ENCODE measurements at regions not wholly inside any gene's neighbourhood (a gene's known extent, or its start where the extent isn't known, plus 50 kb on each side); places are given as distances from the start of the nearest gene placed in this dataset.

DNA sequence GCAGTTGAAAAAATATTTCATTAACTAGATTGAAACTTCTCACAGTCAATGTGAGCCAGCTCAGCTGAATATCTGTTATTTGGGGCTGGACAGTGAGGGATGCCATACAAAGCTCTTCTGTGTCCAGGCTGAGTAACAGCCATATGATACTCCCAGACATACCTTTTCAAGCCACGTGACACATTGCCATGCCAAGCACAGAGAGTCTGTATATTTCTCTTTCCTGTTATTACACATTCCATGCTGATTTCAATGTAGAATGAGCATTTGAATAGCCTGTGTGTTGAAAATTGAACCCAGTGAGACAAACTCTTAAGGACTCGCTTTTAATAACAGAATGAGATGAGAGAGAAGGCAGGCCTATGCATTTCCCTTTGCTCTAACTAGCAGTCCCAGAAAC lies 334.7 kb upstream of the RASGRP1 start:
- peak; percentile 62 for DNase-seq (ENCODE audit: insufficient read length, low spot score, missing footprints)

DNA sequence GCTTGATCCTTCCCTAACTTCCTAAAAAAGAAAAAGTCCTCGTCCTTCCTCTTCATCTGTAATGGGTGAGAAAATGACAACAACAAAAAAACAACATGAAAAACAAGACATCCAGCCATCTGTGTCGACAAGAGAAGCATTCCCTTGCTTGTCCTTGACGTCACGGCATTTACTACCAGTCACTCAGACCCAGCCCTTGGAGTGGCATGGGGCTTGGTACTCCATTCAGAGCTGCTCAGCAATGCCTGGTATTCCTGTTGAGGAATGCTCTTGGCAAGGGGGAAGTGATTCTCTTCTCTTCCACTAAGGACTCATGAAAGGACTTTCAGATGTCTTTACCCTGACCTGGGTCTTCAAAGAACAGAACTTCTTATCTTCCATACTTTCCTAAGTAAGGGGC lies 339.7 kb upstream of the RASGRP1 start:
- H3K4me2 ChIP-seq (ENCODE audit: insufficient read depth, low read length), result no peak overlapping the region
- H4K20me1 ChIP-seq (ENCODE audit: insufficient read depth, low read length), result no peaks in the 10 kb centered on the region
- DNase-seq (ENCODE audit: insufficient read length, low spot score, missing footprints), result no peak
- H3K79me2 ChIP-seq (ENCODE audit: insufficient read depth, low read length), result no peaks in the 10 kb centered on the region
- no peaks in the 10 kb centered on the region for H3K36me3 ChIP-seq (ENCODE audit: insufficient read depth, low read length)
- H2AFZ ChIP-seq (ENCODE audit: low read length), result no peak overlapping the region
- H3K27ac ChIP-seq (ENCODE audit: low read depth, low read length), result no peak overlapping the region
- H3K4me3 ChIP-seq (ENCODE audit: insufficient read depth, low read length), result no peak overlapping the region
- peaks cover 4% of the 10 kb centered on the region for H3K4me1 ChIP-seq (ENCODE audit: insufficient read depth, low read length)
- no peak for TF ChIP-seq CTCF (IDR thresholded peaks at IDR 0.05; ENCODE audit: extremely low read depth, low read depth, low read length)
- H3K27me3 ChIP-seq (ENCODE audit: insufficient read depth, low read length), result no peaks in the 10 kb centered on the region
- peaks cover 1% of the 10 kb centered on the region for H3K9me3 ChIP-seq (ENCODE audit: low read depth, low read length)

More for the DNA sequence above, 334.7 kb upstream of the RASGRP1 start:
- H3K4me3 ChIP-seq (ENCODE audit: insufficient read depth, low read length), result no peak overlapping the region
- H3K79me2 ChIP-seq (ENCODE audit: insufficient read depth, low read length), result no peaks in the 10 kb centered on the region
- H3K36me3 ChIP-seq (ENCODE audit: insufficient read depth, low read length), result no peaks in the 10 kb centered on the region
- peak overlapping the region; percentile 37 for H3K27ac ChIP-seq (ENCODE audit: low read depth, low read length)
- no peak overlapping the region for H3K4me2 ChIP-seq (ENCODE audit: insufficient read depth, low read length)
- H4K20me1 ChIP-seq (ENCODE audit: insufficient read depth, low read length), result no peaks in the 10 kb centered on the region
- no peaks in the 10 kb centered on the region for H3K27me3 ChIP-seq (ENCODE audit: insufficient read depth, low read length)
- no peak for TF ChIP-seq CTCF (IDR thresholded peaks at IDR 0.05; ENCODE audit: extremely low read depth, low read depth, low read length)
- no peak overlapping the region for H2AFZ ChIP-seq (ENCODE audit: low read length)
- H3K4me1 ChIP-seq (ENCODE audit: insufficient read depth, low read length), result peaks cover 36% of the 10 kb centered on the region
- no peaks in the 10 kb centered on the region for H3K9me3 ChIP-seq (ENCODE audit: low read depth, low read length)

- Histone ChIP-seq H3K9me3 (ENCODE audit: low read depth, low read length) (peaks cover 1% of the 10 kb centered on the region), H3K4me3 (ENCODE audit: insufficient read depth, low read length) (no peak overlapping the region), H3K4me2 (ENCODE audit: insufficient read depth, low read length) (no peak overlapping the region), H3K27me3 (ENCODE audit: insufficient read depth, low read length) (no peaks in the 10 kb centered on the region), H3K79me2 (ENCODE audit: insufficient read depth, low read length) (no peaks in the 10 kb centered on the region), H2AFZ (ENCODE audit: low read length) (no peak overlapping the region), H3K4me1 (ENCODE audit: insufficient read depth, low read length) (no peaks in the 10 kb centered on the region), H3K27ac (ENCODE audit: low read depth, low read length) (no peak overlapping the region), H4K20me1 (ENCODE audit: insufficient read depth, low read length) (no peaks in the 10 kb centered on the region), H3K36me3 (ENCODE audit: insufficient read depth, low read length) (no peaks in the 10 kb centered on the region)
- TF ChIP-seq CTCF (IDR thresholded peaks at IDR 0.05; ENCODE audit: extremely low read depth, low read depth, low read length), result no peak
- no peak for DNase-seq (ENCODE audit: insufficient read length, low spot score, missing footprints)
Measured at GRCh38 chr15:38905632-38906031, 341.0 kb upstream of the RASGRP1 start.

GRCh38 chr15:38920966-38921365 lies 356.4 kb upstream of the RASGRP1 start:
- Histone ChIP-seq H3K79me2 (ENCODE audit: insufficient read depth, low read length) (no peaks in the 10 kb centered on the region), H3K4me1 (ENCODE audit: insufficient read depth, low read length) (no peaks in the 10 kb centered on the region), H3K36me3 (ENCODE audit: insufficient read depth, low read length) (no peaks in the 10 kb centered on the region), H3K9me3 (ENCODE audit: low read depth, low read length) (no peaks in the 10 kb centered on the region), H3K27me3 (ENCODE audit: insufficient read depth, low read length) (no peaks in the 10 kb centered on the region), H3K27ac (ENCODE audit: low read depth, low read length) (no peak overlapping the region), H3K4me3 (ENCODE audit: insufficient read depth, low read length) (no peak overlapping the region), H3K4me2 (ENCODE audit: insufficient read depth, low read length) (no peak overlapping the region), H4K20me1 (ENCODE audit: insufficient read depth, low read length) (no peaks in the 10 kb centered on the region), H2AFZ (ENCODE audit: low read length) (no peak overlapping the region)
- no peak for TF ChIP-seq CTCF (IDR thresholded peaks at IDR 0.05; ENCODE audit: extremely low read depth, low read depth, low read length)
- DNase-seq (ENCODE audit: insufficient read length, low spot score, missing footprints), result no peak

Measured in osteoblast (primary cell).